HCT116 (cell line): ENCODE measurements at regions not wholly inside any gene's neighbourhood (a gene's known extent, or its start where the extent isn't known, plus 50 kb on each side); places are given as distances from the start of the nearest gene placed in this dataset.

Source experiments
- ATAC-seq: fragments of 200-7000 bp; cut with Tn5 transposase; 2 replicates; pipeline ENCODE4 v1.9.1; 2020; ENCODE audit warnings: mild to moderate bottlenecking, moderate library complexity
- BruUV-seq: library from RNA; stranded (reverse); fragments of 400-500 nt; replicated peaks from 2 replicates; lab custom pipeline; 2021; lab: Mats Ljungman, UMichigan
- CTCF ChIA-PET: fragments of 300-600 bp; sonication (Branson Sonifier 250); formaldehyde crosslinking; loops from one replicate; lab custom pipeline; 2021; ENCODE audit warnings: antibody characterized with exemption; lab: Charles Lee
- POLR2A ChIA-PET: fragments of 300-600, 350-600 bp; sonication (Branson Sonifier 250); formaldehyde crosslinking; loops from one replicate; lab custom pipeline; 2021; ENCODE audit warnings: antibody characterized with exemption; lab: Charles Lee
- RAD21 ChIA-PET, 2 experiments: fragments of 300-600 bp; sonication (Branson Sonifier 250); formaldehyde crosslinking; loops; one replicate each; lab custom pipeline; 2023; ENCODE audit warnings: low total read pairs in 2 of 2; ENCODE audit not compliant: uncharacterized antibody in 2 of 2, unreplicated experiment in 2 of 2, low non-redundant PET in 1 of 2; lab: Charles Lee
- DNase-seq: peaks from one replicate; pipeline ENCODE4 v3.0.0-alpha.2; 2010; ENCODE audit warnings: low read depth, low spot score
- H2AFZ ChIP-seq: fragments of 200-600 bp; shearing (Covaris generic), sonication (generic); 2 replicates; pipeline ENCODE4 v1.6.1; 2017; ENCODE audit warnings: low read depth, mixed run types, mixed read lengths, antibody characterized with exemption, low read length; ENCODE audit not compliant: poor library complexity, severe bottlenecking
- H3K27ac ChIP-seq: 2 replicates; pipeline ENCODE4 v1.5.1; 2012; ENCODE audit warnings: low read depth, low read length
- H3K27me3 ChIP-seq: fragments of 200-600 bp; sonication (generic); 2 replicates; pipeline ENCODE4 v1.6.1; 2016; ENCODE audit warnings: mixed run types, low read length, mixed read lengths; ENCODE audit not compliant: insufficient read depth
- H3K36me3 ChIP-seq, 2 experiments: fragments of 200-500 bp in 1 of 2; fragments of 200-600 bp in 1 of 2; sonication (Bioruptor generic) in 1 of 2; sonication (generic) in 1 of 2; 2 replicates each; pipeline versions ENCODE4 v1.5.1 to v1.6.1; 2014 to 2016; ENCODE audit warnings: low read length in 2 of 2, inconsistent platforms in 1 of 2, mixed read lengths in 1 of 2, mixed run types in 1 of 2; ENCODE audit not compliant: insufficient read depth in 2 of 2, control insufficient read depth in 1 of 2
- H3K4me1 ChIP-seq, 2 experiments: fragments of 200-600 bp in 1 of 2; sonication (generic) in 1 of 2; 2 replicates each; pipeline versions ENCODE4 v1.5.1 to v1.6.1; 2012 to 2017; ENCODE audit warnings: low read length in 2 of 2, inconsistent platforms in 1 of 2, mild to moderate bottlenecking in 1 of 2, mixed read lengths in 1 of 2, mixed run types in 1 of 2, moderate library complexity in 1 of 2; ENCODE audit not compliant: insufficient read depth in 2 of 2, control insufficient read depth in 1 of 2
- H3K4me2 ChIP-seq: fragments of 200-600 bp; sonication (generic); 2 replicates; pipeline ENCODE4 v1.6.1; 2017; ENCODE audit warnings: mixed run types, low read length, mixed read lengths
- H3K4me3 ChIP-seq, 2 experiments: fragments of 200-600 bp in 1 of 2; sonication (generic) in 1 of 2; replicated peaks in 1 of 2; 2 replicates each; pipeline ENCODE4 v1.5.1; 2011 to 2016; ENCODE audit warnings: low read length in 2 of 2, control low read depth in 1 of 2, low read depth in 1 of 2, mild to moderate bottlenecking in 1 of 2, mixed read lengths in 1 of 2, mixed run types in 1 of 2
- H3K79me2 ChIP-seq: fragments of 200-600 bp; sonication (generic); 2 replicates; pipeline ENCODE4 v1.6.1; 2017; ENCODE audit warnings: mild to moderate bottlenecking, mixed run types, low read length, moderate library complexity, mixed read lengths; ENCODE audit not compliant: insufficient read depth
- H3K9ac ChIP-seq: fragments of 200-600 bp; sonication (generic); 2 replicates; pipeline ENCODE4 v1.6.1; 2016; ENCODE audit warnings: low read length, mixed read lengths
- H3K9me2 ChIP-seq: fragments of 200-600 bp; sonication (generic), shearing (Covaris generic); 2 replicates; pipeline ENCODE4 v1.6.1; 2017; ENCODE audit warnings: mixed run types, mild to moderate bottlenecking, moderate library complexity; ENCODE audit not compliant: insufficient read depth
- H3K9me3 ChIP-seq, 2 experiments: fragments of 200-500 bp in 1 of 2; fragments of 200-600 bp in 1 of 2; sonication (Bioruptor generic) in 1 of 2; sonication (generic) in 1 of 2; 2 replicates each; pipeline ENCODE4 v1.6.1; 2014 to 2017; ENCODE audit warnings: low read length in 2 of 2, mixed read lengths in 2 of 2, inconsistent platforms in 1 of 2, low read depth in 1 of 2, mild to moderate bottlenecking in 1 of 2, mixed run types in 1 of 2, moderate library complexity in 1 of 2; ENCODE audit not compliant: control insufficient read depth in 1 of 2, insufficient read depth in 1 of 2
- H4K20me1 ChIP-seq: fragments of 200-600 bp; sonication (generic), shearing (Covaris generic); 2 replicates; pipeline ENCODE4 v1.6.1; 2017; ENCODE audit warnings: mixed run types, mild to moderate bottlenecking, moderate library complexity; ENCODE audit not compliant: insufficient read depth
- CBX3 ChIP-seq: IDR thresholded peaks from 2 replicates; pipeline ENCODE4 v1.6.1; 2012; ENCODE audit warnings: low read depth
- RAD21 ChIP-seq: IDR thresholded peaks from 2 replicates; pipeline ENCODE4 v1.6.1; 2012; ENCODE audit warnings: low read depth, mild to moderate bottlenecking
- SIN3A ChIP-seq: IDR thresholded peaks from 2 replicates; pipeline ENCODE4 v1.6.1; 2012; ENCODE audit warnings: low read depth
- SRF ChIP-seq: IDR thresholded peaks from 2 replicates; pipeline ENCODE4 v1.6.1; 2012; ENCODE audit warnings: low read depth
- intact Hi-C: fragments of 100-400 bp; cut with micrococcal nuclease; formaldehyde crosslinking; loops from 2 replicates; pipeline ENCODE4 v1.10.0; 2022
- TF ChIP-seq, protein P1 (sequence below), 3 experiments: fragments of 200-600 bp in 1 of 3; sonication (generic) in 1 of 3; IDR thresholded peaks in 2 of 3; conservative IDR thresholded peaks in 1 of 3; 2 replicates each; pipeline ENCODE4 v1.5.1; 2012 to 2017; ENCODE audit warnings: low read depth in 2 of 3, low read length in 2 of 3, antibody characterized with exemption in 1 of 3, borderline replicate concordance in 1 of 3, control low read depth in 1 of 3, mild to moderate bottlenecking in 1 of 3, mixed read lengths in 1 of 3, mixed run types in 1 of 3, moderate library complexity in 1 of 3; ENCODE audit not compliant: insufficient read depth in 1 of 3

- ATAC-seq = no peak
- Histone ChIP-seq H2AFZ (no peak overlapping the region), H3K4me1 (no peaks in the 10 kb centered on the region), H3K4me2 (no peak overlapping the region), H3K27me3 (no peaks in the 10 kb centered on the region), H3K27ac (no peak overlapping the region), H3K9me2 (no peaks in the 10 kb centered on the region), H3K4me3 (no peak overlapping the region), H3K79me2 (no peaks in the 10 kb centered on the region), H3K36me3 (no peaks in the 10 kb centered on the region), H3K9me3 (peaks cover 3 to 10% of the 10 kb centered on the region in 2 experiments; a peak in 2 of 4 replicates), H3K9ac (no peak overlapping the region), H4K20me1 (no peaks in the 10 kb centered on the region)
- no peak for DNase-seq
- ChIA-PET POLR2A (no interaction called here), RAD21 (no interaction called here), CTCF (no interaction called here)
- intact Hi-C loops = no loop called here
- BruUV-seq = no TSS peak
- no peak for TF ChIP-seq SRF
- TF ChIP-seq CBX3 = no peak
- TF ChIP-seq, protein P1, sequence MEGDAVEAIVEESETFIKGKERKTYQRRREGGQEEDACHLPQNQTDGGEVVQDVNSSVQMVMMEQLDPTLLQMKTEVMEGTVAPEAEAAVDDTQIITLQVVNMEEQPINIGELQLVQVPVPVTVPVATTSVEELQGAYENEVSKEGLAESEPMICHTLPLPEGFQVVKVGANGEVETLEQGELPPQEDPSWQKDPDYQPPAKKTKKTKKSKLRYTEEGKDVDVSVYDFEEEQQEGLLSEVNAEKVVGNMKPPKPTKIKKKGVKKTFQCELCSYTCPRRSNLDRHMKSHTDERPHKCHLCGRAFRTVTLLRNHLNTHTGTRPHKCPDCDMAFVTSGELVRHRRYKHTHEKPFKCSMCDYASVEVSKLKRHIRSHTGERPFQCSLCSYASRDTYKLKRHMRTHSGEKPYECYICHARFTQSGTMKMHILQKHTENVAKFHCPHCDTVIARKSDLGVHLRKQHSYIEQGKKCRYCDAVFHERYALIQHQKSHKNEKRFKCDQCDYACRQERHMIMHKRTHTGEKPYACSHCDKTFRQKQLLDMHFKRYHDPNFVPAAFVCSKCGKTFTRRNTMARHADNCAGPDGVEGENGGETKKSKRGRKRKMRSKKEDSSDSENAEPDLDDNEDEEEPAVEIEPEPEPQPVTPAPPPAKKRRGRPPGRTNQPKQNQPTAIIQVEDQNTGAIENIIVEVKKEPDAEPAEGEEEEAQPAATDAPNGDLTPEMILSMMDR (IDR thresholded peaks at IDR 0.05 in 2 of 3, conservative IDR thresholded peaks at IDR 0.05 in 1 of 3; ENCODE audit: borderline replicate concordance in 1 of 3, insufficient read depth in 1 of 3, low read depth in 2 of 3, low read length in 2 of 3) = no peak
These were observed 1057.0 kb upstream of the CNTN5 start for GRCh38 chr11:97963528-97964331.

GRCh38 chr11:97964332-97965004, 1056.3 kb upstream of the CNTN5 start:
- H3K27me3 ChIP-seq = no peaks in the 10 kb centered on the region
- peaks cover 0 to 4% of the 10 kb centered on the region in 2 experiments; a peak in 2 of 4 replicates for H3K9me3 ChIP-seq
- H3K4me1 ChIP-seq = no peaks in the 10 kb centered on the region
- no peak for TF ChIP-seq RAD21
- no peak for TF ChIP-seq SIN3A
- no peaks in the 10 kb centered on the region for H3K79me2 ChIP-seq
- ATAC-seq = no peak
- ChIA-PET CTCF (no interaction called here), POLR2A (no interaction called here), RAD21 (no interaction called here)
- H4K20me1 ChIP-seq = no peaks in the 10 kb centered on the region
- no peak overlapping the region for H3K4me2 ChIP-seq
- no peak overlapping the region for H3K4me3 ChIP-seq
- no peak for DNase-seq
- no peaks in the 10 kb centered on the region for H3K36me3 ChIP-seq
- no peak overlapping the region for H3K9ac ChIP-seq
- BruUV-seq = no TSS peak
- no peak overlapping the region for H3K27ac ChIP-seq
- intact Hi-C loops = no loop called here
- no peak overlapping the region for H2AFZ ChIP-seq
- no peaks in the 10 kb centered on the region for H3K9me2 ChIP-seq
